GM19099 (cell line): ENCODE measurements at regions not wholly inside any gene's neighbourhood (a gene's known extent, or its start where the extent isn't known, plus 50 kb on each side); places are given as distances from the start of the nearest gene placed in this dataset.

ENCODE experiments used
- POLR2A ChIP-seq: IDR thresholded peaks from 3 replicates; pipeline ENCODE4 v1.6.1; 2011; ENCODE audit warnings: low read depth; ENCODE audit not compliant: insufficient read length; ENCODE audit errors: extremely low read depth

DNA sequence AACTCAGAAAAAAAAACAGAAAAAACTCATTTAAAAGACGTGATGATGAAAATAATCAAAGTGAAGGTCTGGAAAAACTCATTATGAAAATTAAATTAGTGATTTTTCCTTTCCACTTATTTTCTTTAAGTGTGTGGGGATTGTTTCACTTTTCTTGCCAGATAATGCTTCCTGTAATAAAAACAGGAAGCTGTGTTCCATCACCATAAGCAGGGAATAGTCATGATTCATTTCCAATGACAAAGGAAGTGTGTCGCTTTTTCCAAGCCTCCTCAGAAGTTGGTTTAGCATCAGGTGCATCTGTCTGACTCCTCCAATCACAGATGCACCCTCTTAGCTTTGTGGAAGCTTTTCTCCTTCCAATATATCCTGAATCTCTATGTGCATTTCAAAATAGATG, 2068.7 kb downstream of the MAT2B start:
- no peak for TF ChIP-seq POLR2A

DNA sequence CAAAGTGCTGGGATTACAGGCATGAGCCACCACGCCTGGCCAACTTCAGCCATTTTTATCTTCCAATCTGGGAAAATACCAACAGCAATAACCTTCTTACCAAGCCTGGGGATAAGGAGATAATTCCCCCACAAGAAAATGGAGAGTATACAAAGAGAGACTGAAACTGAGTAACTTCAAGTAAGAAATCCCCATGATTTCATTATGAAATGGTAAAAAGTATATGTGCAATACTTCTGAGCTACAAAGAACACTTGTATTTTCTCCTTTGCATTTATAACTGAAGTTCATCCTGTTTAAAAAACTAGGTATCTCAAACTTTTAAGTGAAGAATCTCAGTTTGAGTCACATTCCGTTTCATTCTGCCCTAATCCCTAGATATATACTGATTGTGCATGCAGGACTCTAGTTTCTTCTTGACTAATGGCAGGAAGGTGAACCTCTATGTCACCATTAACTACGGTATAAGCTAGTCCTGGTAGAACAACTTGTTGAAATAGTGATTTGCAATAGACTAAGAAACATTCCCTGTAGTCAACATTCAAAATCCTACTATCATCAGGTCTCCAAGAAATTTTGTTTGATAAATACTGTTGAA, 2071.4 kb downstream of the MAT2B start:
- TF ChIP-seq POLR2A = no peak

DNA sequence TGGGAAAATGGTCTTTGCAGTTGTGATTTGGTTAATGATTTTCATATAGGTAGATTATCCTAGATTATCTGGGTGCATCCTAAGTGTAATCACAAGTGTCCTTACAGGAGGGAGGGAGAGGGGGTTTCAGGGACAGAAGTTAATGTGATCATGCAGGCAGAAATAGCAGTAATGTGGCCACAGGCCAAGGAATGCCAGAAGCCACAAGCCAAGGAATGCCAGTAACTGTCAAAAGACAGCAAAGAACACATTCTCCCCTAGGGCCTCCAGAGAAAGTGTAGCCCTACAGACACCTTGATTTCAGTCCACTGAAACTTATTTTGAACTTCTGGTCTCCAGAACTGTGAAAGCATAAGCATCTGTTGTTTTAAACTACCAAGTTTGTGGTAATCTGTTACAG, 2074.5 kb downstream of the MAT2B start:
- TF ChIP-seq POLR2A = no peak

DNA sequence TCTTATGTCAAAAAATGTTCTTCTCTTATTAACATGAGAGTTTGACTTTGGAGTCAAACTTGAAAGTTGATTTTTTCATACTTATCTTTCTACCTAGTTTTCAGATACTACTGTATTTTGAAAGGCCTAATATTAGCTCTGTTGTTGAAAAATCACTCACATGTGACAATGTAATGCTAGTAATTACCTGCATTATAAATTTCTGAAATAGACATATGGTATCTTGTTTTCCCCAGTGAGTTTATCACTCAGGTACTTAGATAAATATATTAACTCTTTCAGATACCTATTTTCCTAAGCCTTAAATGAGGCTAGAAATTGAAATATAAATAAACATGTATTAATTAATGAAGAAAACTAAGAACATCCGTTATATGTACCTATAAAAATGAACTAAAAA, 2089.3 kb downstream of the MAT2B start:
- no peak for TF ChIP-seq POLR2A

DNA sequence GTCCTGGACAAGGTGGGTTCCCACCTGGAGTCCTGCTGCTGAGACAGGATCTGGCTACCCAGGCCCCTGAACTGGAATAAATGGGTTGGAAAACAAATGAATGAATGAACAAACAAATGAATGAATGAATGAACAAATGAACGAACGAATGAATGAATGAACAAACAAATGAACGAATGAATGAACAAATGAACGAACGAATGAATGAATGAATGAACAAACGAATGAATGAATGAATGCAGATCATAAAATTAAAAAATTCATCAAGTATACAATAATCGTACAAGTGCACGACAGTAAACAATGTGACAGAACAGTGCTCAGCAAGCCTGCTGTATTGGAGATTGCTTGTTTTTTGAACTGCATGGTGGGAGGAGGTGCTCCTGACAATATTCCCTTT, 2097.1 kb downstream of the MAT2B start:
- TF ChIP-seq POLR2A = no peak

DNA sequence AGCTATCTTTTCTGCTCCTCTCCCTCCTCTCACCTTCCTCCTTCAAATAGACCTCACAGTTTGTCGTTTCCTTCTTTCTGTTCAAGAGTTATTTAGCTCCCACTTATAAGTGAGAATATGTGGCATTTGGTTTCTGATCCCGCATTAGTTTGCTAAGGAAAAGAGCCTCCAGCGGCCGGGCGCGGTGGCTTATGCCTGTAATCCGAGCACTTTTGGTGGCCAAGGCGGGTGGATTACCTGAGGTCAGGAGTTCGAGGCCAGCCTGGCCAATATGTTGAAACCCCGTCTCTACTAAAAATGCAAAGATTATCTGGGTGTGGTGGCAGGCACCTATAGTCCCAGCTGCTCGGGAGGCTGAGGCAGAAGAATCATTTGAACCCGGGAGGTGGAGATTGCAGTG, 2101.6 kb downstream of the MAT2B start:
- TF ChIP-seq POLR2A = no peak

DNA sequence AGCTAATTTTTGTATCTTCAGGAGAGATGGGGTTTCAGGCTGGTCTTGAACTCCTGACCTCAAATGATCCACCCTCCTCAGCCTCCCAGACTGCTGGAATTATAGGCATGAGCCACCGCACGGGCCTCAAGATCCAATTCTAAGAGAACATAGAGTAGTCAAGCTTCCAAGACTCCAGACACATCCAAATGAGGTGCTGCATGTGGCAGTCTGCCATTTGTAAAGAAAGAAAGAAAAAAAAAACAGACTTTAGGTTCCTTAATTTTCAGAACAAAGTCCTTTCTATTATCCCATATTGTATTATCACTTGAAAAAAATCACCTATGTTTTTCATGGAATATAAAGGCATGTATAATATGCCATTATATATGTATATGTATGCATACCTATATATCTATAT, 2104.5 kb downstream of the MAT2B start:
- TF ChIP-seq POLR2A = no peak

DNA sequence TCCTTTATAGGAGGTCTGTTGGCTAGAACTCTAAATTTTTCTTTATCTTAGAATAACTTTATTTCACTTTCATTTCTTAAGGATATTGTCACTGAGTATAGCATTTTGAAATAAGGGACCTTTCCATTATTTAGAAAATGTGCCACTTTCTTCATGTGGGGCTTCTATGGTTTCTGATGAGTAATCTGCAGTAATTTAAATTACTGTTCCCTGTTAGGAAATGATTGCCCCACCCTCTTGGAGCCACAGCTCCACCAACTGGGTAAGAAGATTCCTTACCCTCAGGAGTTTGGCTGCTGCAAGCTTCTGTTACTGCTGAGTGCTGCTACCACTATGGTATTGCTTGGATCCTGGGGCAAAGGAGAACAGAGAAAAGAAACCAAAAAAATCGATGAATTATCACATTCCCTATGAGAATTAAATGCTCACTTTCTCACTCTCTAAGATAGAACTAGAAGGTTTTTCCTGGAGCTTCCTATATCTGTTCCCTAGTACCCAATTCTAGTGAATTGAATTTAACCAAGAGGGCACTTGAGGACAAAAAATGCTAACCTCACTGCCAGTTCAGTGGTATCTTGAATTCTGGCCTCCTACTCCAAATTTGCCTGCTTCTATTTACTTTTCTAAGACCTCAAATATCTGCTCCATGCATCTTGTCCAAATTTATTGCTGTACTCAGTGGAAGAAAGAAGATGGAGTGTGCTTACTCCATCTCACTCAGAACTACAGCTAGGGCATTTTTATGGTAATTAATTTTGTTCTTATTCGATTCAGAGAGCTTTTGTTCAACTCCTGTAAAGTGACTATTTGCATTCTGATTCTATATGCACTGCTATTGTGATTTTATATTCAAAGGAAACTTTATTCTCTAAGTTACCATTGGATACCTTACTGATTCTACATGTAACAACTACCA, 2111.3 kb downstream of the MAT2B start:
- TF ChIP-seq POLR2A = no peak

DNA sequence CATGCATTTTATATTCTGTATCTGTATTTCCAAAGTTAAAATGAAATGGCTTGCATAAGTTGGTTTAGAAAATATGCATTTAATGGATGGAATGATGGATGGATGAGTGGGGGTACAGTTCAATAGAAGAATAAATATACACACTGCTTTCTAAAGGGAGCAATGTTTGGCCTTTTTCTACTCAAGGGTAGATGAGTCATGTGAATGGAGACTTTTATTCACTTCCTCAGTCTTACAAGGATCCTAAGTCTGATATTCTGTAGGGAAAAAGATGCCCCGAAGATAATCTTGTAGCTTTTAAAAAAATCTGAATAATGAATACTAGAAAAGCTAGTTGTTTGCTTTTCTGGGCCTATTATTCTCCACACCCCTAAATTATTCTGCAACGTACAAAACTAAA, 2112.1 kb downstream of the MAT2B start:
- no peak for TF ChIP-seq POLR2A

DNA sequence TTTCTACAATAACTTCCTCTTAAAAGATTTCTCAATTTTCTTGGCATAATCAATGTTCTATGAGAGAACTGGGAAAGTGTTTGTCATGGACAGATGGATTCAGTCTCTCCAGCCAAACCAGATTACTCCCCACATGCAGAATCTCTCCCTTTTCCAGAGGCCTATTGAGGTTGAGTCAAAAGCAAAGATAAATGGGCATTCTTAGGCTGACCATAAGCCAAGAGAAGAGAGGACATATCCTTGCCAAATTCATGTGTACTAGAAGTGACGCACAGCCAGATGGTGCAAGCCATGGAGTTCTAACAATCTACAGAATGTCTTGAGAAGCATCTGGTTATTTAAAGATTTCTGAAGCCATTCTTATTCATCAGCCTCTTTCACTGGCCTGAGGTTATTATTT, 2115.0 kb downstream of the MAT2B start:
- no peak for TF ChIP-seq POLR2A

DNA sequence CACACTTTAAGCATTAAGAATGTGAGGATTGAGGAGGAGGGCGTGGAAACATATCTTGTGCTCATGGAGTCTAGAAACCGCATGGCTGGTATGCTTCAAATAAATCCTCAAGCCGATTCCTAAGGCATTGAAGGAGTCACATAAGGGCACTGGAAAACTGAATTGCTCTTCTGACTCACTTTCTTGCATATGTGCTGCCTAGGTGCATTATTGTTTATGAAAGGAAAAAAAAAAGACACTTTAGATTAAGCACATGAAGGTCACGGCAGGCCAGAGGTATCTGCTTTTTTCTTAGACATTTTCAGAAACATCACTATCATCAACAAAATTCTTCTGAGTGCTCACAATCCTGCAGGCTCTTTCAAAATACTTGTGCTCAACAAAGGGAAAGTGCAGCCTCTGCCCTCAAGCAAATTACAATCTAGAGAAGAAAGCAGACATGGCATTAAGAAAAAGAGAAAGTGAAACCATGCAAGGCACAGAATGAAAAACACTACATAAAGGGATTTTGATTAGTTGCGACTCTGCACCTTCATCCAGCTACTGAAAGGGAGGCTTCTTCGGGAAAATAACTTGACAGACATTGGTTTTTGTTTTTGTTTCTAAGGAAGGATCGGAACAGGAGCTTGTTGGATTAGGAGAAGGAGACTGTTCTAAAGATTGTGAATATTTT, 2117.6 kb downstream of the MAT2B start:
- no peak for TF ChIP-seq POLR2A

DNA sequence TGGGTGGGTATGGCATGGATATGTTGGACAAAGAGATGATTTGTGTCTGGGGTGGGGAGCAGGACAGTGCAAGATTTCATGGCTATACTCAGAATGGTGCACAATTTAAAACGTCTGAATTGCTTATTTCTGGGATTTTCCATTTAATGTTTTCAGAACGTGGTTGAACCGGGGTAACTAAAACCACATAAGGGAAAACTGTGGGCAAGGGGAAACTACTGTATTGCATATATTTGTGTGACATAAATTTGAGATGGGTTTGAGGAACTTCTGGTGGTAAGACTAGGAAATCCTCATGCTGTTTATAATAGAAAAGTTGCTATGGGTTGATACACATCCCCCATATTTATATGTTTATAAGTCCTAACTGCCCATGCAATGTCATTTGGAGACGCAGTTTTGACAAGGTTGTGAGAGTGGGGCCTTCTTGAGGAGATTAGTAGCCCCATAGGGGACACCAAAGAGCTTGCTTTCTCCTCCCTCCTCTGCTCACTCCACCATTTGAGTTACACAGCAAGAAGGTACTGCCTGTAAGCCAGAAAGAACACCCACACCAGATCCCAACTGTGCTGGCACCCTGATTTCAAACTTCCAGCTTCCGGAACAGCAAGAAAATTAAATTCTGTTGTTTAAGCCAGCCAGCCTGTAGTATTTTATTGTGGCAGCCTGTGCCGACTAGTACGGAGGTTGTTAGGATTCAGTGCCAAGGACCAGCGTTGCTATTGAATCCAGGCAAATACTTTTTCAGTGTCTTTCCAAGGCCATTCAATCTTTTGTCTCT, 2118.9 kb downstream of the MAT2B start:
- no peak for TF ChIP-seq POLR2A

DNA sequence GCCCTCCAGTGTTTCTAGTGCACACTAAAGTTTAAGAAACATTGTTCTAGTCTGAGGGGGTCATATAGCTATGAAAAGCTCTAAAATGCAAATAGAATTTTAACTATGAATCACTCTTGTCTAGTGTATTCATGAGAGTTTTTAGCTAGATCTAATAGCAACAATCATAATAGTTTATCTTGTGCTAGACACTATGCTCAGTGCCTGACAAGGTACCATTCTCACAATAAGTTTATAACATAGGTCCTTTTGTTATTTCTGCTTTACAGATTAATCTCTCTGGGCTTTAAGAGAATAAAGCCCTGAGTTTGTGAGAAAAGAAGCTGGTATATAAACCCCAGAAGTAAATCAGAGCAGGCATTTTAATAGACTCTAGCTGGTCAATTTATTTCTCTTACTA, 2120.7 kb downstream of the MAT2B start:
- TF ChIP-seq POLR2A = no peak

DNA sequence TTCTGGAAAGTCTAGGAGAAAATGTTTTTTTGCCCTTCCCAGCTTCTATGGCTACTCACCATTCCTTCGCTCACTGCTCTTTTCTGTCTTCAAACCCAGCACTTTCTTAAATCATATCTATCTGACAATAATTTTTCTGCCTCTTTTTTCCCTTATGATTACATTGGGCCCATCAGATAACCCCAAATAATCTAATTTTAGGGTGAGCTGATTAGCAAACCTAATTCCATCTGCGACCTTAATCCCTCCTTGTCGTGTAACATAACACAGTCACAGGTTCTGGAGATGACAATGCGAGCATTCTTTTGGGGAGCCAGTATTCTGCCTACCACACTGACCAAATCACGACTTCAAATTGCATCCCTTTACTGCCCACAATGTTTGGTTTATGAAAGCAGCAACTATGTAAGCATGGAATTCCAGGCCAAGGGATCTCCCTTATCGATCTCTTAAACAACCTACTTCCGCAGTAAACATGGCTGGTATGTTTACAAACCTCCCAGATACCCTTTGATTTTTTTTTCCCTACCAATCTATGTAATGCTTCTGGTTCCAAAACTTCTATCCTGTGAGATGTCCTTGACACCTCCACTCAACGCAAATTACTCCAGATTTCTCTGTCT, 2122.2 kb downstream of the MAT2B start:
- TF ChIP-seq POLR2A = no peak
